COLO829 (cell line): ENCODE measurements at regions not wholly inside any gene's neighbourhood (a gene's known extent, or its start where the extent isn't known, plus 50 kb on each side); places are given as distances from the start of the nearest gene placed in this dataset.
A peak's percentile ranks its signal among the peaks of the same experiment; 100 is the strongest.

Experiments
- DNase-seq: peaks from one replicate; pipeline ENCODE4 v3.0.0; 2012; ENCODE audit warnings: low spot score

GRCh38 chr15:47582233-47582632, 135.1 kb upstream of the SEMA6D start:
- DNase-seq, result no peak

GRCh38 chr15:47584316-47584715, 133.0 kb upstream of the SEMA6D start:
- no peak for DNase-seq

GRCh38 chr15:47586653-47587224, 130.6 kb upstream of the SEMA6D start:
- peak; percentile 76 for DNase-seq

GRCh38 chr15:47587940-47588802, 129.1 kb upstream of the SEMA6D start:
- peak; percentile 68 for DNase-seq

GRCh38 chr15:47588958-47589357, 128.3 kb upstream of the SEMA6D start:
- no peak for DNase-seq

- no peak for DNase-seq
These were observed 118.3 kb upstream of the SEMA6D start for GRCh38 chr15:47598996-47599395.

- no peak for DNase-seq
These were observed 117.5 kb upstream of the SEMA6D start for GRCh38 chr15:47599806-47600205.

GRCh38 chr15:47602121-47602520, 115.2 kb upstream of the SEMA6D start:
- DNase-seq, result no peak

- DNase-seq, result no peak
These were observed 114.3 kb upstream of the SEMA6D start for GRCh38 chr15:47603026-47603425.

- no peak for DNase-seq
These were observed 109.6 kb upstream of the SEMA6D start for GRCh38 chr15:47607695-47608094.

GRCh38 chr15:47609693-47610092, 107.6 kb upstream of the SEMA6D start:
- no peak for DNase-seq

- no peak for DNase-seq
These were observed 106.6 kb upstream of the SEMA6D start for GRCh38 chr15:47610736-47611135.

GRCh38 chr15:47614360-47615011, 102.8 kb upstream of the SEMA6D start:
- DNase-seq, result no peak

- no peak for DNase-seq
These were observed 100.4 kb upstream of the SEMA6D start for GRCh38 chr15:47616876-47617275.

GRCh38 chr15:47618241-47618640, 99.1 kb upstream of the SEMA6D start:
- peak; percentile 73 for DNase-seq

GRCh38 chr15:47620960-47621681, 96.2 kb upstream of the SEMA6D start:
- DNase-seq, result no peak

- no peak for DNase-seq
These were observed 95.2 kb upstream of the SEMA6D start for GRCh38 chr15:47622055-47622454.

GRCh38 chr15:47624503-47624902, 92.8 kb upstream of the SEMA6D start:
- DNase-seq, result no peak

- DNase-seq, result no peak
These were observed 78.3 kb upstream of the SEMA6D start for GRCh38 chr15:47639042-47639441.

GRCh38 chr15:47640079-47640478, 77.2 kb upstream of the SEMA6D start:
- no peak for DNase-seq

- no peak for DNase-seq
These were observed 76.4 kb upstream of the SEMA6D start for GRCh38 chr15:47640901-47641300.

GRCh38 chr15:47644722-47645121, 72.6 kb upstream of the SEMA6D start:
- no peak for DNase-seq

GRCh38 chr15:47650564-47650963, 66.7 kb upstream of the SEMA6D start:
- no peak for DNase-seq
